Hippocampal formation (tissue), 2 donors: ENCODE measurements at regions not wholly inside any gene's neighbourhood (a gene's known extent, or its start where the extent isn't known, plus 50 kb on each side); places are given as distances from the start of the nearest gene placed in this dataset.

Experiments used
- DNase-seq, 2 donors: peaks; one replicate each; lab custom pipeline; 2025; lab: John Stamatoyannopoulos, UW

DNA sequence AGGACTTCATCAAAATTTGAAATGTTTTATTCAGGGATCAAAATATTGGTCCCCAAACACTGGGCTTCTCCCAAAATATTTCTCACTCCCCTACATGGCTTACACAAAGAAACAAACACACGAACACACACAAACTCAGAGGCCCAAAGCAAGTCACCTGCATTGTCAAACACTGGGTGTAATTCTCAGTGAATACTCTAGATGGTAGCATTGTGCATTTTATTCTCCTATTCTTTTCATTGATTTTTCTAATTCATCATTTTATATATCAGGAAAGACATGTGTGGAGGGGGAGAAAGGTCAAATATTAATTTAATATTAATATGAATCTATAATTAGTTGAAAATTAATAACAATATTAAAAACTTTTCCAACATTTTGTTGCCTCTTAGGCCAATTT lies 72.3 kb upstream of the TNMD start:
- DNase-seq = peak in 1 of 2 donors; percentile 1

DNA sequence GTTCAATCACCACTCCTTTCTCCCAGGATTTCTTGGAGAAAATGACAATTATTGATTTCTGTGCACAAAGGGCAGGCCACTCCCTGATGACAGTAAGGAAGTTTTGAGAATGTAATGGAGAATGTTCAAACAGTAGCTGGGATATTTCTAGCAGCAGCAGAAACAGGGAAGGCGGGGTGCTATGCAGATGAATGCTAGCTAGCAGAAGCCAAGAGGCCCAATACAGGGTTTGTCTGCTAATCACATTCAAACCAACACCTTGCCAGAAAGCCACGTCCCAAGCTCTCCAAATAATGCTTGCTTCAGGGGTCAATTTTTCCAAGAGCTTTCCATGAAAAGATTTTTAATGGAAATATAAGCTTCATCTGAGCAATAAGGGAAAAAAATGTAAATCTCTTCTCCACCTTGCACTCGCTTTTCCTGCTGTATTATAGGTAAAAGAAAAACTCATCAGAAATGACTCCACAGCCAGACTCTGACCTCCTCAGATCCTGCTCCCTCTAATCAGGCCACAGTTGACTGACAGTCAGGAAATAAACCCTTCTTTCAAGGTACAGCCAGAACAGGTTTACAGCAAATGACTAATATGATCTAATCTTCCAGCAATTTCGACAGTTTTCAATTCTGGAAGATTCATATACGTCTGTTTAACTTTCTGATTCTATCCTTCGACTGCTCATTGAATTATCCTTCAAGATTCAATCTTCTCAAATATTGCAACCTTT lies 84.7 kb upstream of the PCDH19 start:
- DNase-seq = no peak

DNA sequence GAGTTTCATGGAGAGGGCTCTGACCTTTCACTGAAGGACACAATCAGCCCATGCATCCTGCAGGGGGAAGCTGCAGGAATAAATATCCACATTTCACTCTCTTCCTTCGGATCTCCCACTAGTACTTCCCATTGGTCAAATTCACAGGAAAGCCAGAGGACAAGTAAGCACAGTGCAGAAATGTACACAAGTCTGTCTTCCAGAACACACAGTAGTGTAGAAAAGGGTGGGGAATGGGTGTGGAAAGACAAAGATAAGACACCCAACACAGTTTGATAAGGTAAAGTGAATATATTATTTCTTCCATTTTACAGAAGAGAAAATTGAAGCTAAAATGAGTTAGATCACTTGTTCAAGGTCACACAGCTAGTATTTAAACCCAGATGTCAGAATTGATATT lies 81.1 kb upstream of the PCDH19 start:
- no peak for DNase-seq

DNA sequence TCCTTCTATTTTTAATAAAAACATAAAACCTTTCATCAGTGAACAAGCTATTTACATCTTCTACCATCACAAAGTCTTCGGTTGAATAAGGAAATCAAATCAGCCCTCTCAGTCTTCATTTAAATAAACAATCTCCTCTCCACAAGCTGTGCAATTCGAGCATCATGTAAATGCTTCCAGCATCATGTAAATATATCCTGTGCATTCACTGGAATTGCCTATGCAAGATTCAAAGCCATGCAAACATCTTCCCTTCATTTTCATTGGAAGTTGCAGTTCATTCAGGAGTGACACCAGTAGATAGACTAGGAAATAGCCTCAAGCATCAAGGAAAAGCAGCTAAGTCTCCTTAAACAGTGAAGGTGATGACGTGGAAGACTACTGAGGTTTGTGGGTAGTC lies 77.7 kb upstream of the PCDH19 start:
- DNase-seq = no peak

GRCh38 chrX:100484971-100485370 lies 74.9 kb upstream of the PCDH19 start:
- no peak for DNase-seq

DNA sequence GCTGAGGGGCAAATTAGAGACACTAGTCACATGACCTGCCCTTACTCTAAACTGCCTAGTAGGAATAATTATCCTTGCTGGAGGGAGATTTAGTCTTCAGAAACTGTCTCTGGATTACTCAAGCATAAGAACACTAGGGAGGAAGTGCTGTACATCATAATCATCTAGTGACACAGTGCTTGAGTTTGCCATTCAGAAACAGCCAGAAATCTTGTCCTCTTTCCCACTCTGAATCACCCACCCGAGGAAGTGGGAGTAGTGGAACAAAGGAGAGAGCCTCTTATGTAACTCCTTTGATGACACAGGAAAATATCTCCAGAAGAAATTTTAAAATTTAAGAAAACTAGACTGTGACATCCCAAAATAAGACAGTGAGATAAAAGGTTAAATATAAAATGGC lies 69.3 kb upstream of the PCDH19 start:
- no peak for DNase-seq

DNA sequence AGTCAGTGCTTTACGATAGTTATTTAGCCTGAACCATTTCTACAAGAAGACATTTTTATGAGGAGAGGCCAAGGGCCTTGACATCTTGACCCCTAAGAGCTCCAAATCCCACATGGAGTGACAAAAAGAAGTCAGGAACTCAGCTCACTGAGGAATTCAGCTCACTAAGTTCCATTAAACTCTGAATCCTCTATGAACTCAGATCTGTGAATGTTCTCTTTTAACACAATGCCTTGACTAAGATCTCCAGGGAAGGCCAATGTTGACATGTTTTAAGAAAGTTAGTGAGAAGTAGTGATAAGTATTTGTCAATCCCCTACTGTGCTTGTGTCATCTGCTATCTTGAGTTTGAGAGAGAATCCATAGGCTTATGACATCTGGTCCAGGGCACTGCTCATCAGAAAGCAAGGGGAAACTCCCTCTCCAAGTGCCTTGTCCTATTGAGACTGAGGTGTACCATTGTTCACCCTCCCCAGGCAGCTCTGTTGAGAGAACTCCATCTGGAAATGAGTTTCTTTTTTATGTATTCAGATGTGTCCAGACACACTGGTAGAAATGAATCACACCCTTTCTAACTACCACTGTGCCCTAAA lies 68.7 kb upstream of the PCDH19 start:
- no peak for DNase-seq

- no peak for DNase-seq
Measured at GRCh38 chrX:100477958-100478357, 67.9 kb upstream of the PCDH19 start.

- DNase-seq = no peak
Measured at GRCh38 chrX:100477467-100477866, 67.4 kb upstream of the PCDH19 start.
